H1 (cell line): ENCODE measurements at regions not wholly inside any gene's neighbourhood (a gene's known extent, or its start where the extent isn't known, plus 50 kb on each side); places are given as distances from the start of the nearest gene placed in this dataset.

ENCODE experiments used
- CTCF ChIA-PET: fragments of 300-600 bp; sonication (Branson Sonifier 250); formaldehyde crosslinking; loops from one replicate; lab custom pipeline; 2021; ENCODE audit not compliant: partially characterized antibody; lab: Charles Lee
- POLR2A ChIA-PET: fragments of 300-600 bp; sonication (Branson Sonifier 250); formaldehyde crosslinking; loops from one replicate; lab custom pipeline; 2021; ENCODE audit warnings: inconsistent platforms; ENCODE audit not compliant: partially characterized antibody; lab: Charles Lee
- DNase-seq, 2 experiments: peaks; one replicate each; pipeline versions ENCODE4 v3.0.0 to v3.0.0-alpha.2; 2010 to 2022; ENCODE audit warnings: low spot score in 2 of 2, low read depth in 1 of 2, mixed read lengths in 1 of 2
- FAIRE-seq: peaks from 2 replicates; lab custom pipeline; 2011; peaks lifted over from hg19 to GRCh38; lab: Jason Lieb, UNC
- H2AFZ ChIP-seq: 2 replicates; pipeline ENCODE4 v1.8.1; 2012; ENCODE audit warnings: low read length, inconsistent platforms
- H2AK5ac ChIP-seq: 2 replicates; pipeline ENCODE4 v1.6.1; 2013; ENCODE audit warnings: low read depth, low read length
- H2BK120ac ChIP-seq: replicated peaks from 2 replicates; pipeline ENCODE3; 2013; ENCODE audit warnings: low read depth, low read length, inconsistent platforms
- H2BK12ac ChIP-seq: 2 replicates; pipeline ENCODE4 v1.6.1; 2013; ENCODE audit warnings: low read depth, low read length
- H2BK15ac ChIP-seq: 2 replicates; pipeline ENCODE4 v1.6.1; 2013; ENCODE audit warnings: low read length
- H2BK20ac ChIP-seq: 2 replicates; pipeline ENCODE4 v1.6.1; 2013; ENCODE audit warnings: low read length
- H2BK5ac ChIP-seq: 2 replicates; pipeline ENCODE4 v1.6.1; 2013; ENCODE audit warnings: low read depth, low read length
- H3K14ac ChIP-seq: 2 replicates; pipeline ENCODE4 v1.6.1; 2013; ENCODE audit warnings: inconsistent platforms; ENCODE audit not compliant: insufficient read length
- H3K18ac ChIP-seq: 2 replicates; pipeline ENCODE4 v1.6.1; 2013; ENCODE audit warnings: low read length; ENCODE audit errors: extremely low read depth
- H3K23ac ChIP-seq: 2 replicates; pipeline ENCODE4 v1.6.1; 2013; ENCODE audit warnings: inconsistent platforms; ENCODE audit not compliant: insufficient read length
- H3K23me2 ChIP-seq: 2 replicates; pipeline ENCODE4 v1.6.1; 2013; ENCODE audit warnings: low read depth, low read length
- H3K27ac ChIP-seq: 2 replicates; pipeline ENCODE4 v1.6.1; 2011; ENCODE audit warnings: low read depth, low read length, inconsistent platforms
- H3K27me3 ChIP-seq, 4 experiments: replicated peaks in 1 of 4; 1 replicate in 1 of 4; 2 replicates in 3 of 4; pipeline versions ENCODE4 v1.6.1 to v1.8.1; 2011 to 2013; ENCODE audit warnings: low read length in 3 of 4, mild to moderate bottlenecking in 3 of 4, inconsistent platforms in 2 of 4, mixed read lengths in 2 of 4, moderate library complexity in 1 of 4; ENCODE audit not compliant: control insufficient read depth in 3 of 4, insufficient read depth in 3 of 4; ENCODE audit errors: extremely low read depth in 1 of 4
- H3K36me3 ChIP-seq, 4 experiments: 2 replicates each; pipeline versions ENCODE4 v1.6.1 to v1.8.1; 2011 to 2013; ENCODE audit warnings: mild to moderate bottlenecking in 4 of 4, low read length in 3 of 4, moderate library complexity in 2 of 4, control low read depth in 1 of 4, inconsistent platforms in 1 of 4; ENCODE audit not compliant: insufficient read depth in 4 of 4, control insufficient read depth in 2 of 4
- H3K4ac ChIP-seq: replicated peaks from 2 replicates; pipeline ENCODE3; 2013; ENCODE audit warnings: low read length, low read depth, mixed read lengths, inconsistent platforms; ENCODE audit not compliant: insufficient read length
- H3K4me1 ChIP-seq, 4 experiments: replicated peaks in 1 of 4; 1 replicate in 1 of 4; 2 replicates in 3 of 4; pipeline versions ENCODE4 v1.6.1 to v1.8.1; 2011 to 2013; ENCODE audit warnings: low read length in 3 of 4, inconsistent platforms in 2 of 4, mixed read lengths in 1 of 4; ENCODE audit not compliant: insufficient read depth in 4 of 4, control insufficient read depth in 3 of 4
- H3K4me2 ChIP-seq, 2 experiments: 2 replicates each; pipeline versions ENCODE4 v1.6.1 to v1.8.1; 2011 to 2013; ENCODE audit warnings: low read depth in 2 of 2, low read length in 2 of 2, control low read depth in 1 of 2, inconsistent platforms in 1 of 2, mild to moderate bottlenecking in 1 of 2; ENCODE audit not compliant: insufficient read depth in 1 of 2
- H3K4me3 ChIP-seq, 4 experiments: fragments of 200-600, 300-600 bp in 1 of 4; sonication (generic), shearing (Covaris generic), sonication (Bioruptor Twin) in 1 of 4; 2 replicates each; pipeline versions ENCODE4 v1.5.1 to v1.8.1; 2011 to 2016; ENCODE audit warnings: low read length in 4 of 4, low read depth in 3 of 4, control low read depth in 2 of 4, inconsistent platforms in 2 of 4, mild to moderate bottlenecking in 2 of 4, mixed read lengths in 1 of 4, moderate library complexity in 1 of 4; ENCODE audit not compliant: insufficient read depth in 2 of 4; ENCODE audit errors: extremely low read depth in 1 of 4
- H3K56ac ChIP-seq: replicated peaks from 2 replicates; pipeline ENCODE3; 2013; ENCODE audit warnings: low read depth, mild to moderate bottlenecking, mixed read lengths, low read length, inconsistent platforms; ENCODE audit not compliant: insufficient read length
- H3K79me1 ChIP-seq: 2 replicates; pipeline ENCODE4 v1.6.1; 2013; ENCODE audit warnings: low read depth, low read length, control low read depth
- H3K79me2 ChIP-seq, 2 experiments: 2 replicates each; pipeline versions ENCODE4 v1.6.1 to v1.8.1; 2012 to 2013; ENCODE audit warnings: low read length in 2 of 2, mild to moderate bottlenecking in 2 of 2, inconsistent platforms in 1 of 2; ENCODE audit not compliant: insufficient read depth in 2 of 2, control insufficient read depth in 1 of 2
- H3K9ac ChIP-seq, 4 experiments: replicated peaks in 1 of 4; 1 replicate in 1 of 4; 2 replicates in 3 of 4; pipeline versions ENCODE4 v1.6.1 to v1.8.1; 2011 to 2013; ENCODE audit warnings: low read depth in 3 of 4, low read length in 3 of 4, control low read depth in 2 of 4, mild to moderate bottlenecking in 2 of 4, moderate library complexity in 2 of 4, inconsistent platforms in 1 of 4; ENCODE audit errors: extremely low read depth in 1 of 4
- H3K9me3 ChIP-seq, 2 experiments: 2 replicates each; pipeline versions ENCODE4 v1.6.1 to v1.8.1; 2012 to 2013; ENCODE audit warnings: mild to moderate bottlenecking in 2 of 2, moderate library complexity in 2 of 2, control low read depth in 1 of 2, inconsistent platforms in 1 of 2, low read depth in 1 of 2, low read length in 1 of 2, mixed read lengths in 1 of 2; ENCODE audit not compliant: insufficient read depth in 2 of 2
- H4K20me1 ChIP-seq, 2 experiments: replicated peaks in 1 of 2; 2 replicates each; pipeline versions ENCODE3 to v1.8.1; 2011 to 2013; ENCODE audit warnings: inconsistent platforms in 2 of 2, low read length in 2 of 2, mild to moderate bottlenecking in 1 of 2; ENCODE audit not compliant: insufficient read depth in 2 of 2, control insufficient read depth in 1 of 2
- H4K5ac ChIP-seq: 2 replicates; pipeline ENCODE4 v1.6.1; 2013; ENCODE audit warnings: low read length, low read depth, mixed read lengths, inconsistent platforms; ENCODE audit not compliant: insufficient read length
- H4K8ac ChIP-seq: 2 replicates; pipeline ENCODE4 v1.8.0; 2013; ENCODE audit warnings: mild to moderate bottlenecking, moderate library complexity, low read length, inconsistent platforms; ENCODE audit not compliant: insufficient read depth; ENCODE audit errors: extremely low read depth
- H4K91ac ChIP-seq: replicated peaks from 2 replicates; pipeline ENCODE3; 2013; ENCODE audit warnings: low read length, mixed read lengths, inconsistent platforms; ENCODE audit not compliant: insufficient read length
- ASH2L ChIP-seq: fragments of 200-600, 300-600 bp; sonication (generic); IDR thresholded peaks from one replicate; pipeline ENCODE4 v1.7.1; 2017; ENCODE audit warnings: low read length
- BCL11A ChIP-seq, 2 experiments: IDR thresholded peaks; one replicate each; pipeline ENCODE4 v1.6.1; 2011; ENCODE audit warnings: low read depth in 2 of 2, low read length in 2 of 2, mild to moderate bottlenecking in 2 of 2
- CHD2 ChIP-seq: IDR thresholded peaks from 2 replicates; pipeline ENCODE4 v1.6.1; 2012; ENCODE audit warnings: low read length, improper control_type of control experiment
- CREB1 ChIP-seq: IDR thresholded peaks from 2 replicates; pipeline ENCODE4 v1.6.1; 2012; ENCODE audit warnings: inconsistent platforms
- POU5F1 ChIP-seq: IDR thresholded peaks from 2 replicates; pipeline ENCODE4 v1.6.1; 2011; ENCODE audit warnings: low read depth, mild to moderate bottlenecking, low read length, moderate library complexity
- YY1 ChIP-seq: IDR thresholded peaks from 2 replicates; pipeline ENCODE4 v1.6.1; 2011; ENCODE audit warnings: low read depth, mild to moderate bottlenecking, low read length
- ZNF274 ChIP-seq: IDR thresholded peaks from 2 replicates; pipeline ENCODE4 v1.7.0; 2012; ENCODE audit warnings: low read length, borderline replicate concordance; ENCODE audit errors: extremely low read depth
- WGBS, 2 experiments: shearing (Covaris generic) in 1 of 2; methylation state at CpG; one replicate each; pipeline versions ENCODE4 v1.1.6 to v1.1.7; 2013 to 2015; ENCODE audit warnings: low lambda C conversion rate in 2 of 2, mixed read lengths in 2 of 2, inconsistent platforms in 1 of 2, low coverage in 1 of 2, missing lambda C conversion rate in 1 of 2; ENCODE audit not compliant: insufficient replicate concordance in 2 of 2, insufficient coverage in 1 of 2, insufficient read length in 1 of 2; ENCODE audit errors: extremely low coverage in 1 of 2, missing lambda C conversion rate in 1 of 2; 5-methylcytosine and 5-hydroxymethylcytosine counted together
- TF ChIP-seq, protein P1 (sequence below): IDR thresholded peaks from 2 replicates; pipeline ENCODE4 v1.6.1; 2011; ENCODE audit warnings: low read depth, mild to moderate bottlenecking, low read length; ENCODE audit not compliant: insufficient read depth

GRCh38 chr7:24050991-24051560, 232.9 kb upstream of the NPY start:
- no peak for DNase-seq
- no peak overlapping the region for H2AFZ ChIP-seq
- H3K4me3 ChIP-seq: no peak overlapping the region
- H3K36me3 ChIP-seq: no peaks in the 10 kb centered on the region
- no peak overlapping the region for H3K27ac ChIP-seq
- H3K4ac ChIP-seq: no peak overlapping the region
- H4K91ac ChIP-seq: no peak overlapping the region
- no peak overlapping the region for H4K8ac ChIP-seq
- H3K79me2 ChIP-seq: no peaks in the 10 kb centered on the region
- no peaks in the 10 kb centered on the region for H4K20me1 ChIP-seq
- no peak overlapping the region for H3K18ac ChIP-seq
- peaks cover 0 to 2% (median 0%) of the 10 kb centered on the region in 4 experiments; a peak in 1 of 7 replicates for H3K4me1 ChIP-seq
- no peak overlapping the region for H3K14ac ChIP-seq
- no peaks in the 10 kb centered on the region for H3K79me1 ChIP-seq
- no peak for FAIRE-seq
- no peak overlapping the region for H2BK120ac ChIP-seq
- H3K23ac ChIP-seq: no peak overlapping the region
- H2BK15ac ChIP-seq: no peak overlapping the region
- H3K4me2 ChIP-seq: no peak overlapping the region
- no peak overlapping the region for H2AK5ac ChIP-seq
- POLR2A ChIA-PET: no interaction called here
- H2BK20ac ChIP-seq: no peak overlapping the region
- CTCF ChIA-PET: no interaction called here
- WGBS, 2 experiments: 85% methylated on average over 7 of the region's 7 CpGs; no CpG with 5 or more reads in 1 of the 2 experiments
- no peak overlapping the region for H4K5ac ChIP-seq
- TF ChIP-seq CREB1 (no peak), YY1 (no peak), POU5F1 (no peak), ASH2L (no peak), ZNF274 (no peak), BCL11A (IDR thresholded peaks at IDR 0.05; ENCODE audit: low read depth in 2 of 2, low read length in 2 of 2) (no peak), CHD2 (no peak)
- TF ChIP-seq, protein P1, sequence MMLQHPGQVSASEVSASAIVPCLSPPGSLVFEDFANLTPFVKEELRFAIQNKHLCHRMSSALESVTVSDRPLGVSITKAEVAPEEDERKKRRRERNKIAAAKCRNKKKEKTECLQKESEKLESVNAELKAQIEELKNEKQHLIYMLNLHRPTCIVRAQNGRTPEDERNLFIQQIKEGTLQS: no peak
- H2BK5ac ChIP-seq: no peak overlapping the region
- no peak overlapping the region for H3K9ac ChIP-seq
- no peaks in the 10 kb centered on the region; a peak in 1 of 7 replicates for H3K27me3 ChIP-seq
- no peak overlapping the region for H3K56ac ChIP-seq
- no peak overlapping the region for H2BK12ac ChIP-seq
- H3K23me2 ChIP-seq: no peaks in the 10 kb centered on the region
- H3K9me3 ChIP-seq: no peaks in the 10 kb centered on the region
